K562 (cell line): ENCODE measurements at regions not wholly inside any gene's neighbourhood (a gene's known extent, or its start where the extent isn't known, plus 50 kb on each side); places are given as distances from the start of the nearest gene placed in this dataset.

Experiments
- ATAC-seq: fragments of 200-7000 bp; cut with Tn5 transposase; 3 replicates; pipeline ENCODE4 v1.9.1; 2020; ENCODE audit warnings: moderate library complexity
- BruUV-seq: library from RNA; stranded (reverse); fragments of 400-500 nt; replicated peaks from 2 replicates; lab custom pipeline; 2021; lab: Mats Ljungman, UMichigan
- CTCF ChIA-PET: fragments of 300-600 bp; formaldehyde crosslinking; extraction: SDS; loops from one replicate; lab custom pipeline; 2021; ENCODE audit warnings: low intra/inter-chr PET ratio; lab: Yijun Ruan, JAX
- POLR2A ChIA-PET: fragments of 300-600, 350-650 bp; sonication (Branson Sonifier 250); formaldehyde crosslinking; extraction: SDS; loops from one replicate; lab custom pipeline; 2021; ENCODE audit warnings: antibody characterized with exemption, inconsistent platforms; lab: Yijun Ruan, JAX
- DNase-seq, 4 experiments: peaks; one replicate each; pipeline versions ENCODE4 v3.0.0 to v3.0.0-alpha.2; 2011 to 2018; ENCODE audit warnings: low spot score in 3 of 4, mixed read lengths in 3 of 4; ENCODE audit errors: extremely low read depth in 1 of 4
- FAIRE-seq: peaks from 2 replicates; lab custom pipeline; 2011; peaks lifted over from hg19 to GRCh38; lab: Jason Lieb, UNC
- H2AFZ ChIP-seq: 2 replicates; pipeline ENCODE4 v1.6.0; 2011; ENCODE audit warnings: low read depth, low read length, control low read depth, inconsistent platforms
- H3K27ac ChIP-seq: fragments of 200-600 bp; 3 replicates; pipeline ENCODE4 v1.8.0; 2011; ENCODE audit warnings: low read depth, mild to moderate bottlenecking, control low read depth, inconsistent platforms, low read length, moderate library complexity, mixed read lengths; ENCODE audit errors: extremely low read depth
- H3K27me3 ChIP-seq, 2 experiments: fragments of 300-600 bp in 1 of 2; 2 replicates in 1 of 2; 3 replicates in 1 of 2; pipeline versions ENCODE4 v1.6.0 to v1.8.0; 2011; ENCODE audit warnings: inconsistent platforms in 2 of 2, low read length in 2 of 2, mild to moderate bottlenecking in 1 of 2, mixed read lengths in 1 of 2, moderate library complexity in 1 of 2; ENCODE audit not compliant: control insufficient read depth in 2 of 2, insufficient read depth in 2 of 2
- H3K36me3 ChIP-seq: fragments of 300-600 bp; 3 replicates; pipeline ENCODE4 v1.8.0; 2011; ENCODE audit warnings: mild to moderate bottlenecking, low read length, inconsistent platforms; ENCODE audit not compliant: control insufficient read depth, insufficient read depth
- H3K4me1 ChIP-seq, 2 experiments: fragments of 200-600 bp in 1 of 2; replicated peaks in 1 of 2; 2 replicates in 1 of 2; 3 replicates in 1 of 2; pipeline versions ENCODE4 v1.5.1 to v1.8.0; 2011; ENCODE audit warnings: inconsistent platforms in 2 of 2, low read length in 2 of 2, mild to moderate bottlenecking in 1 of 2, mixed read lengths in 1 of 2, moderate library complexity in 1 of 2; ENCODE audit not compliant: control insufficient read depth in 2 of 2, insufficient read depth in 2 of 2
- H3K4me2 ChIP-seq: 2 replicates; pipeline ENCODE4 v1.6.1; 2011; ENCODE audit warnings: low read length, control low read depth, inconsistent platforms, mixed read lengths; ENCODE audit not compliant: insufficient read depth
- H3K4me3 ChIP-seq: fragments of 200-600 bp; sonication (generic), shearing (Covaris generic); 2 replicates; pipeline ENCODE4 v1.5.1; 2016; ENCODE audit warnings: control low read depth, inconsistent platforms
- H3K79me2 ChIP-seq: fragments of 200-600 bp; 3 replicates; pipeline ENCODE4 v1.8.0; 2011; ENCODE audit warnings: low read length, inconsistent platforms; ENCODE audit not compliant: control insufficient read depth, insufficient read depth
- H3K9ac ChIP-seq, 2 experiments: 2 replicates each; pipeline versions ENCODE4 v1.6.0 to v1.6.1; 2011; ENCODE audit warnings: low read depth in 2 of 2, low read length in 2 of 2, control low read depth in 1 of 2, inconsistent platforms in 1 of 2, mild to moderate bottlenecking in 1 of 2, mixed read lengths in 1 of 2; ENCODE audit not compliant: insufficient read depth in 1 of 2
- H3K9me1 ChIP-seq: one replicate; pipeline ENCODE4 v1.6.0; 2011; ENCODE audit warnings: inconsistent platforms, mild to moderate bottlenecking, low read length, moderate library complexity; ENCODE audit not compliant: control insufficient read depth, insufficient read depth
- H3K9me3 ChIP-seq: replicated peaks from 2 replicates; pipeline ENCODE4 v1.5.1; 2011; ENCODE audit warnings: low read depth, low read length, inconsistent platforms; ENCODE audit not compliant: control insufficient read depth, insufficient read depth
- H4K20me1 ChIP-seq: replicated peaks from 2 replicates; pipeline ENCODE4 v1.6.1; 2011; ENCODE audit warnings: low read length, inconsistent platforms, mixed read lengths; ENCODE audit not compliant: control insufficient read depth, insufficient read depth
- BCOR ChIP-seq: fragments of 450-650 bp; IDR thresholded peaks from 2 replicates; pipeline ENCODE4 v1.6.1; 2016
- EGR1 ChIP-seq: fragments of 450-650 bp; conservative IDR thresholded peaks from 2 replicates; pipeline ENCODE4 v1.6.1; 2017; ENCODE audit warnings: mild to moderate bottlenecking
- EHMT2 ChIP-seq: fragments of 450-650 bp; IDR thresholded peaks from 2 replicates; pipeline ENCODE4 v1.6.1; 2018; ENCODE audit warnings: antibody characterized with exemption
- GTF2F1 ChIP-seq: IDR thresholded peaks from 2 replicates; pipeline ENCODE4 v1.6.1; 2011; ENCODE audit warnings: low read depth, low read length, improper control_type of control experiment
- NRF1 ChIP-seq, 2 experiments: fragments of 450-650 bp; IDR thresholded peaks in 1 of 2; conservative IDR thresholded peaks in 1 of 2; 2 replicates each; pipeline ENCODE4 v1.6.1; 2014; ENCODE audit warnings: mild to moderate bottlenecking in 2 of 2
- POLR3G ChIP-seq: IDR thresholded peaks from 2 replicates; pipeline ENCODE4 v1.6.1; 2011; ENCODE audit not compliant: insufficient read length, insufficient replicate concordance; ENCODE audit errors: extremely low read depth
- PTTG1 ChIP-seq: fragments of 450-650 bp; IDR thresholded peaks from 2 replicates; pipeline ENCODE4 v1.6.1; 2016; ENCODE audit warnings: low read depth, mild to moderate bottlenecking, missing genetic modification characterization, missing compliant biosample characterization
- SETDB1 ChIP-seq: IDR thresholded peaks from one replicate; pipeline ENCODE4 v1.6.1; 2012; ENCODE audit warnings: low read length, control low read depth, inconsistent platforms
- SRSF7 ChIP-seq: fragments of 200-400 bp; formaldehyde crosslinking; optimal IDR thresholded peaks from 2 replicates; pipeline ENCODE3; 2017; ENCODE audit warnings: mild to moderate bottlenecking, low read depth, low read length
- ZNF551 ChIP-seq: fragments of 250-450 bp; sonication (Bioruptor Pico); IDR thresholded peaks from 2 replicates; pipeline ENCODE4 v1.5.0; 2021; ENCODE audit warnings: mild to moderate bottlenecking, moderate library complexity
- WGBS: fragments of 100-300 bp; shearing (Covaris generic); methylation state at CpG from one replicate; pipeline ENCODE4 v1.1.6; 2016; ENCODE audit warnings: low coverage, mixed read lengths; ENCODE audit not compliant: insufficient coverage; ENCODE audit errors: missing lambda C conversion rate; 5-methylcytosine and 5-hydroxymethylcytosine counted together
- in situ Hi-C: fragments of 300-500 bp; cut with MboI; formaldehyde crosslinking; loops from 4 replicates; pipeline ENCODE4 v1.15.0; 2018; ENCODE audit warnings: inconsistent platforms, mixed read lengths
- intact Hi-C: fragments of 100-400 bp; cut with micrococcal nuclease; formaldehyde crosslinking; loops from 2 replicates; pipeline ENCODE4 v1.14.2; 2022
- TF ChIP-seq, protein P1 (sequence below): fragments of 250-450 bp; sonication (Bioruptor Pico); IDR thresholded peaks from 2 replicates; pipeline ENCODE4 v1.5.0; 2020; ENCODE audit warnings: mild to moderate bottlenecking
- TF ChIP-seq, protein P2 (sequence below), 3 experiments: fragments of 200-800 bp in 1 of 3; sonication (Bioruptor generic) in 1 of 3; sonication (generic) in 1 of 3; formaldehyde crosslinking in 1 of 3; IDR thresholded peaks; 2 replicates each; pipeline versions ENCODE4 v1.6.1 to v1.8.0; 2016 to 2022; ENCODE audit warnings: mild to moderate bottlenecking in 2 of 3, missing compliant biosample characterization in 2 of 3, missing genetic modification characterization in 2 of 3, missing genetic modification reagents in 1 of 3
- TF ChIP-seq, protein P3 (sequence below): sonication (generic); formaldehyde crosslinking; IDR thresholded peaks from 2 replicates; pipeline ENCODE4 v1.8.1; 2022; ENCODE audit warnings: missing genetic modification reagents

DNA sequence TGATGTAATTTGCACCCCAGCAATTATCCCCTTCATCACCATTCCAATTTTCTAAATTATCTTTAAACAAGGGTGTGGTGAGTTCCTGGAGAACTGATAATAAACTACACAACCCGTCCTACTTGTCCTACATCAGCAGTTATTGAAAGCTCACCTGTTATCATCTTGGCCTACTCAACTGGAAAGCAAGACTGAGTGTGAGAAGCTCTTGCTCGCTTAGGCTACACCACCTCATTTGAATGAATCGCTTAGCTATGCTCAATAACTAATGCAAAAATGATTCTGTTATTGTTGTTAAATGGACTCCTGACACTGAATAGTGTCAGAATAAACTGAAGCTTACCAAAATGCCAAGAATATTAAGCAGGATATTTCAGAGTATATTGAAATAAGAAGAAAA, 115.4 kb upstream of the BTG1 start:
- FAIRE-seq (peak; percentile 61), ATAC-seq (no peak), DNase-seq (no peak)
- no peaks in the 10 kb centered on the region for H3K79me2 ChIP-seq
- H4K20me1 ChIP-seq, result no peaks in the 10 kb centered on the region
- no peaks in the 10 kb centered on the region for H3K36me3 ChIP-seq
- in situ Hi-C loops, result no loop called here
- no TSS peak for BruUV-seq
- no peaks in the 10 kb centered on the region for H3K9me1 ChIP-seq
- WGBS, result 29% methylated on average over 3 of the region's 3 CpGs
- H2AFZ ChIP-seq, result peak overlapping the region; percentile 36
- H3K4me1 ChIP-seq, result no peaks in the 10 kb centered on the region
- no peaks in the 10 kb centered on the region for H3K9me3 ChIP-seq
- POLR2A ChIA-PET, result interaction anchor here (1.2 kb wide), 1 partner anchor 32 kb away, joined by 4 read pairs; no protein-coding TSS in a partner anchor
- no peak overlapping the region for H3K4me3 ChIP-seq
- no peaks in the 10 kb centered on the region for H3K27me3 ChIP-seq
- no peak overlapping the region for H3K4me2 ChIP-seq
- intact Hi-C loops, result no loop called here
- no peak overlapping the region for H3K27ac ChIP-seq
- H3K9ac ChIP-seq, result no peak overlapping the region
- no peak for TF ChIP-seq POLR3G
- CTCF ChIA-PET, result no interaction called here

DNA sequence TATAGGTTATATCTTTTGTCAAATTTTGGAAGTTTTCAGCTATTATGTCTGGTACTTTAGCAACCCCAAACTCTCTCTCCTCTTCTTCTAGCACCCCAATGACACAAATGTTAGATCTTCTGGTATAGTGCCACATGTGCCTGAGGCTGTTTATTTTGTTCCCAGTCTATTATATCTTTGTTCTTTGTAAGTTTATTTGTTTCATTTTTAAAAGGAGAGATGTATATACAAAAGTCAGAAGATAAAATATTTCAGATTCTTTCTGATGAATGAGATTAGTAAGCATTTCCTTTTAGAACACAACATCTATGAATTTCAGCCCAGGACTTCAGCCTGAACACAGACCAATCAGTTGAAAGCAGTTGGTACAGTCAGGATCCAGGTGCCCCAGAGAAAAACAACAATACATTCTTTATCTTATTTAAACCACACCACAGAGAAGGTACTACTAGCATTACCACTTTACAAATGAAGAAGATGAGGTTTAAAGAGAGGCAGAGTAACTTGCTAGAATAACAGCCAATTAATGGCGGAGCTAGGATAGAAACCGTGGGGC, 114.1 kb upstream of the BTG1 start:
- Histone ChIP-seq H3K79me2 (no peaks in the 10 kb centered on the region), H3K9me1 (no peaks in the 10 kb centered on the region), H3K9me3 (no peaks in the 10 kb centered on the region), H3K4me3 (no peak overlapping the region), H3K4me2 (no peak overlapping the region), H3K27me3 (no peaks in the 10 kb centered on the region), H3K9ac (no peak overlapping the region), H4K20me1 (no peaks in the 10 kb centered on the region), H2AFZ (0 out of 2 replicates have a peak overlapping the region, but pooled peaks have one; percentile 25), H3K4me1 (no peaks in the 10 kb centered on the region), H3K36me3 (no peaks in the 10 kb centered on the region), H3K27ac (no peak overlapping the region)
- ATAC-seq (no peak), FAIRE-seq (peak; percentile 19), DNase-seq (no peak)
- no TSS peak for BruUV-seq
- in situ Hi-C loops, result no loop called here
- ChIA-PET POLR2A (interaction anchor here (0.6 to 1.5 kb wide), 3 partner anchors 17 to 69 kb away, joined by 3 to 5 read pairs (median 4); no protein-coding TSS in a partner anchor), CTCF (no interaction called here)
- intact Hi-C loops, result no loop called here
- WGBS, result 69% methylated on average over 2 of the region's 2 CpGs
- TF ChIP-seq EGR1 (no peak), SRSF7 (no peak), BCOR (no peak), EHMT2 (no peak), PTTG1 (tag) (no peak), SETDB1 (no peak), ZNF551 (CRISPR knock-in tag) (no peak), NRF1 (conservative IDR thresholded peaks at IDR 0.05 in 1 of 2, IDR thresholded peaks at IDR 0.05 in 1 of 2) (no peak), GTF2F1 (no peak)
- TF ChIP-seq, protein P1, sequence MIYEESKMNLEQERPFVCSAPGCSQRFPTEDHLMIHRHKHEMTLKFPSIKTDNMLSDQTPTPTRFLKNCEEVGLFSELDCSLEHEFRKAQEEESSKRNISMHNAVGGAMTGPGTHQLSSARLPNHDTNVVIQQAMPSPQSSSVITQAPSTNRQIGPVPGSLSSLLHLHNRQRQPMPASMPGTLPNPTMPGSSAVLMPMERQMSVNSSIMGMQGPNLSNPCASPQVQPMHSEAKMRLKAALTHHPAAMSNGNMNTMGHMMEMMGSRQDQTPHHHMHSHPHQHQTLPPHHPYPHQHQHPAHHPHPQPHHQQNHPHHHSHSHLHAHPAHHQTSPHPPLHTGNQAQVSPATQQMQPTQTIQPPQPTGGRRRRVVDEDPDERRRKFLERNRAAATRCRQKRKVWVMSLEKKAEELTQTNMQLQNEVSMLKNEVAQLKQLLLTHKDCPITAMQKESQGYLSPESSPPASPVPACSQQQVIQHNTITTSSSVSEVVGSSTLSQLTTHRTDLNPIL, result no peak
- TF ChIP-seq, protein P2, sequence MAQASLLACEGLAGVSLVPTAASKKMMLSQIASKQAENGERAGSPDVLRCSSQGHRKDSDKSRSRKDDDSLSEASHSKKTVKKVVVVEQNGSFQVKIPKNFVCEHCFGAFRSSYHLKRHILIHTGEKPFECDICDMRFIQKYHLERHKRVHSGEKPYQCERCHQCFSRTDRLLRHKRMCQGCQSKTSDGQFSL (CRISPR knock-in tag; IDR thresholded peaks at IDR 0.05), result no peak
- TF ChIP-seq, protein P2 (tag; IDR thresholded peaks at IDR 0.05), result no peak
- TF ChIP-seq, protein P3, sequence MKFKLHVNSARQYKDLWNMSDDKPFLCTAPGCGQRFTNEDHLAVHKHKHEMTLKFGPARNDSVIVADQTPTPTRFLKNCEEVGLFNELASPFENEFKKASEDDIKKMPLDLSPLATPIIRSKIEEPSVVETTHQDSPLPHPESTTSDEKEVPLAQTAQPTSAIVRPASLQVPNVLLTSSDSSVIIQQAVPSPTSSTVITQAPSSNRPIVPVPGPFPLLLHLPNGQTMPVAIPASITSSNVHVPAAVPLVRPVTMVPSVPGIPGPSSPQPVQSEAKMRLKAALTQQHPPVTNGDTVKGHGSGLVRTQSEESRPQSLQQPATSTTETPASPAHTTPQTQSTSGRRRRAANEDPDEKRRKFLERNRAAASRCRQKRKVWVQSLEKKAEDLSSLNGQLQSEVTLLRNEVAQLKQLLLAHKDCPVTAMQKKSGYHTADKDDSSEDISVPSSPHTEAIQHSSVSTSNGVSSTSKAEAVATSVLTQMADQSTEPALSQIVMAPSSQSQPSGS (CRISPR knock-in tag), result no peak
